GM19397 (cell line): ENCODE measurements at regions not wholly inside any gene's neighbourhood (a gene's known extent, or its start where the extent isn't known, plus 50 kb on each side); places are given as distances from the start of the nearest gene placed in this dataset.
"Not testable (repeated sequence)": the region's sequence is repeated elsewhere in the genome, so short reads cannot be mapped to it uniquely, and the experiment has no call there.

ENCODE experiments used
- ATAC-seq: cut with Tn5 transposase; IDR thresholded peaks from one replicate; pipeline ENCODE4 v1.9.1; 2021; ENCODE audit warnings: mild to moderate bottlenecking, moderate library complexity; ENCODE audit not compliant: unreplicated experiment

DNA sequence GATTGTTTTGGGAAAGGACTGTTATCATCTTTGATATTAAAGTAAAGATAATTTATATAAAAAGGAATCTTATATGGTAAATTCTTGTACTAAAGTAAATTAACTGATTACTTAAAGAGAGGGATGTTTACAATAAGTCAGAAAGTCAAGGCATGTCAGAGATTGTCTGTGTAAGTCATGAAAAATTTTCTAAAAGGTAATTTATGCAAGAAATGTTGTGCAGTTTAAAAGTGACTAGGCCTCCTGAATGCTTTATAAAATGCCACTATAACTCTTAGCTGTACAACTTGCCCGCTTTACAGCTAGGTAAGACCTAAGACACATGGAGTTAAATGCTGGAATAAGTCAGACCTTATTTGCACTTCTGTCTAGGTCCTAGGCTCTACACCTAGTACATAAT lies 692.9 kb downstream of the GBE1 start:
- no peak for ATAC-seq

DNA sequence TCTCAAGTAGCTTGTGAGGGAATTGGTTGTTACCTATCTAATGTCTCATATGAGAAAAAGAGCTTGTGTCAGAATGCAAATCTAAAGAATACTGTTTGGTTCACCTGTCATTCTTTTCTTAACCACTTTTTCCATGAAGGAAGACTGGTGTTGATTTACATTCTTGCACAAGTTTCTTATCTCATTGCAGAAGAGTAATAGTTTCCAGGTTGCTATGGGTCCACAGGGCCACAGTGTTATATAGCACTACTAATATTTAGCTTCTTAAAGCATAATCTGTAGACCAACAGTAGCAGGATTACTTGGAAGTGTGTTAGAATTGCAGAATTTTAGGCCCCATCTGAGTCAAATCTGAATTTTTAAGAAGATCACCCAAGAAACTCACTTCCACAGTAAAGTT lies 697.5 kb downstream of the GBE1 start:
- ATAC-seq = no peak

DNA sequence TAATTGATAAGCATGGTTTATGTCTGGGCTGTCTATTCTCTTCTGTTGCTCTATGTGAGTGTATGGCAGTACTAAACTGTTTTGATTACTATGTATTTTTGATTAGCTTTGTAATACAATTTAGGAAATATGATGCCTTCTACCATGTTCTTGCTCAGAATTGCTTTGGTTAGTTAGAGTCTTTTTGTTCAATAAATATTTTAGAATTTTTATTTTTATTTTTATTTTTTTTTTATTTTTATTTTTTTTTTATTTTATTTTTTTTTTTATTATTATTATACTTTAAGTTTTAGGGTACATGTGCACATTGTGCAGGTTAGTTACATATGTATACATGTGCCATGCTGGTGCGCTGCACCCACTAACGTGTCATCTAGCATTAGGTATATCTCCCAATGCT lies 710.3 kb downstream of the GBE1 start:
- ATAC-seq = not testable (repeated sequence)

DNA sequence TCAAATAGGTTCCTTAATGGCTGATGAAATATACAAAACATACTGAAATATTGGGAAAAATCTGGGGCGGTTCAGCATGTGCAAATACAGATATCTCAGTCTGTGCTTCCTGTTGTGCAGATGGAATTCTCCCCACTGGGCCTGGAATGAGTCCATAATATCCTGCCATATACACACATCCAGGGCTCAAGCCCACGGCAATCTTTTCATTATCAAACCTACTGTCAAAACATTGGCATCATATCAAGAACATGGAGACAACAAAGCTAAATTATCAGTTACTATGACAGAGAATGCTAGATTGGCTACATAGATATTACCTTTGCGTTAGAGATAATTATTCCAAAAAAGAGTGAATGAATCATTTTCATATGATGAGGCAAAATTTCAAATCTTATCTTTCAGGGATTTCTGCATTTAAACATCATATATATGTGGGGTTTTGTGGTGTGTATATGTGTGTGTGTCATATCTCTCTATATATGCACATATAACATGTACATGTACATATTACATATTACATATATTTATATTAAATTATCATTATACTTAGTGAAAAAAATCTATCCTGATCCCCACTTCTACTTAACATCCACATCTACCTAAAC lies 713.3 kb downstream of the GBE1 start:
- ATAC-seq = no peak

DNA sequence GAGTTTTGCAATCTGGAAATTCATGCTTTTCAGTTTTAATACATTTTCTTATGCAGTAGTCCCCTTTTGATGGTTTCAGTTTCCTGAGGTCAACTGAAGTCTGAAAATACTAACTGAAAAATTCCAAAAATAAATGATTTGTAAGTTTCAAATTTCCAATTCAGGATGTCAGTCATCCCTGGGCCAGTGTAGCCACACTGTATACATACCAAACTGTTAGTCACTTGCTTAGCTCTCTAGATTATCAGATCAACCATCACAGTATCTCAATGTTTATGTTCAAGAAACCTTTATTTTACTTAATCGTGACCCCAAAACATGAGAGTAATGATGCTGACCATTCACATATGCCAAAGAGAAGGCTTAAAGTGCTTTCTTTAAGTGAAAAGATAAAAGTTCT lies 715.5 kb downstream of the GBE1 start:
- no peak for ATAC-seq

DNA sequence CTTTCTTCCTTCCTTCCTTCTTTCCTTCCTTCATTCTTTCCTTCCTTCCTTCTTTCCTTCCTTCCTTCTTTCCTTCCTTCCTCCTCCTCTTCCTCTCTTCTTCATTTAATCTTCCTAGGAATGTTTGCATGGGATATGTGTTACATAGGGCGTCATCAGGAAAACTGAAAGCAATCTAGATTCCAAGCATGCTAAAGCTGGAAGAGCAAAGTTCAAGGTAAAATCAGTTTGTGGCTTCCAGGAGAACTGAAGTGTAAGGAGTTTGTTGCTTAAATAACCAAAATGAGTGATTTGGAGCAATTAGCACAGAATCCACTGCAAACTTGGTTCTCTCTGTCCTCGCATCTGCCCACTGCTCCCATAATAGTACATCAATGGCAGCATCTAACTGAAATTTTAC lies 716.2 kb downstream of the GBE1 start:
- no peak for ATAC-seq

DNA sequence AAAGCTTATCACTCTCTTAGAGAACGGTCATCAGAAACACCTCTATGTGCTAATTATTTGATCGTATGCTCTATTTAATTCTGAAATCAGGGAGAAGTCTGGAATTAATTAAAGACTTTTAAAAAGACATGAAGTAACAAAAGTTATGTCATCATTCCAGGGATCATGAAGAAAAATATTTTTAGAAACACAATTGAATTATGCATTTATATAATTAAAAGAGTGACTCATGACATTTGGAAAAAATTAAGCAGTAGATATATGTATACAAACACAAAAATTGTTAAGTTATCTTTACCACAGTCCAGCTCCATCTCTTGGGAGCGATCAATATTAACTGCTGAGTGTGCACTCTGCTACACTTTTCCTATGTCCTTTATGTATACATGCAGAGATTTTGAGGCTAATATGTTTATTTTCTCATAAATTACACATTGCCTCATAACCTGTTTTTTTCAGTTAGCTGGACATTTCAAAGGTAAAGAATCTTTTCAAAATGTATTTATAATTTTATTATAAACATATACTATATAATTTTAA lies 717.7 kb downstream of the GBE1 start:
- ATAC-seq = no peak

DNA sequence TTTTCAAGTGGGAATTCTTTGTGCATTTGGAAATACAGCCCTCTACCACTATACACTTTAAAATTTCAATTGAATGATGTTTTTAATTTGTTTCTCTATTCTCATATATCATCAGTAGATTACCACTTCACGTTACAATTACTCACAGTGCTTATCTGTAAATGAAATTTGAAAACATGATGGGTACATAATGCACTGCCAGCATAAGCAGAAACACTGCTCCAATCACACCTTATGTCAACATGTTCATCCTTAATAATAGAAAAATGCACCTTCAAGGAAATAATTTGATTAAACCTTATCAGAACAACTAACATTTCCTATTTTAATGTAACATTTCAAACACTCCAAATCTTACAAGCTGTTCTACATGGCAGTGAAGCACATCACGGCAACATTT lies 718.4 kb downstream of the GBE1 start:
- ATAC-seq = no peak

DNA sequence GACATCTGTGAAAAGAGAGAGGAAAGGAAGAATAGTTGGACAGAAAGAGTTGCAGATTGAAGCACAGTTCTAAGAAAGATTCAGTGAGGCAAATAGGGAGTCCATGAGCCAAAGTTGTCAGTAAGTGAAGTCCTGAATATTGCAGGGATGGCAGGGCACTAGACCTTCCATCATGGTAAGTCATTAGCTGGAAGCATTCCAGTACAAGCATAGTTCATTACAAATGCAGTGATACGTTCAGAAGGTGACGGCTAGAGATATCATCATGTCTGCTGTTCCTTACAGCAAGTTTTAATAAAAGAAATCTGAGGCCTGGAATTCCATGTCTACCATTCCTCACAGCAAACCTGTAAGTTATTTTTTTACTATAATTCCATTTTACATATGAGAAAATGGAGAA lies 720.1 kb downstream of the GBE1 start:
- no peak for ATAC-seq

DNA sequence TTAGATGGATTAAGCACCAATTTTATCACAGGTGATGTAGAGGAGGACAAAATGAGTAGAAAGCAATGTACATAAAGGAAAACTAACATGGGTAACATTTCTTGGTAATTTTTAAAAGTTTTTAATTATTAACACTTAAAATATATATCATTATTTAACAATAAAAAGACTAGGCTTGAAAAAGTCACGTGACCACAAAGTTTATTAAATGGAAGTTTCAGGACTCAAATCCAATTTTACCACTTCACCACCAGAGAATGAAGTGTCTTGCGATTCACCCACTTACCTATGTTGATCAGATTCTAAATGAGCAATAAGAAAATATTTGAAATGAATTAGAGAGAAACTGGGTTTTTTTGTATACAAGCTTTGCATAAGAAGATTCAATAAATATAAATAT lies 721.3 kb downstream of the GBE1 start:
- ATAC-seq = no peak

DNA sequence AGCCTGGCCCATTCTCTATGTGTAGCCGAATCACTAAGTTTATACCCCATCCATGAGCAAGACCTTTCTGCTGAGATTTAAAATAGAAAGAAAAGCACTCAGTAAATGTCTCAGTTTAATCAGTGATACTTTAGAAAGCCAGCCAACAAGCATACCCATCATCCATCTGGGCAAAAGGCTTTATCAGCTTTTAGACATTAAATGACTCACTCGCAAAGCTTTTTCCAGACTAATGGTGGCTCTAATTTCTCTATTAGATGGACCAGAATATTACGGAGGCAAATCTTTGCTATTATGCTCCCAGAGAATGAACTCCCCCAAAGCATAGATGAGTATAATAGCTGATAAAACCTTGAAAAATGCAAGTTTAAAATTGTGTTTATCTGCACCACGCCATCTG lies 727.8 kb downstream of the GBE1 start:
- no peak for ATAC-seq

DNA sequence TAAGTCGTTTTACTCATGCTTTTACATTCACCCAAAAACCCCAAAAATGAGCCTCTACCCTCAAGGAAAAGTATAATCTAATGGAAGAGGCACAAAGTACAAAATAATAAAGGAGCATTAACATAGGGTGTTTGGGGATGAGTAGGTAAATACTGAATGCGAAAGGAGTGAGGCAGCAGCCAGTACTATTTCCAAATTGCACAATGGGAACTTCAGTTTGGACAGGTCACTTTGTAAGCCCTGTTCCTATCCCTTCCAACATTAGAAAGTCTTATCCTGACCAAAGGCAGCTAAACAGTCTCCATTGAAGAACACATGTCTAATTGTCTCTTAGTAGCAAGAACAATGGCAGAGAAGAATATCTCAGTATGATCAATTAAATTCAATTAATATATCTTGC lies 728.3 kb downstream of the GBE1 start:
- no peak for ATAC-seq

DNA sequence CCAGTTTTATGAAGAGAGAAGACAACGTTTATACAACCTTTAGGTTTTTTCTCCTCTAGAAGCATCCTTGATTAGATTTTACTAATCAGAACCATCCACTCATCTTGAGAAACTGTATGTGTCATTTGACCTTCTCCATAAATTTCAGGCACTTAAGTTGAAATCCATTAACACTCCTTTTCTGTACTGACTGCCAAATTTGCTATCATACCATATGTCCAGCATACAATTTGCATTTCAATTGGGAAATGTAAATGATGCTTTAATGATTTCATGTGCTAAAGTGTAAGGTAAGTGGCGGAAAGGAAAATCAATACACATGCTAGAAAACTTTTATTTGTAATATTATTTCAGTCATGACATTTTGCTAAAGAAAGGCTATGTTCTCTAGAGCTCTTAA lies 731.6 kb downstream of the GBE1 start:
- no peak for ATAC-seq

DNA sequence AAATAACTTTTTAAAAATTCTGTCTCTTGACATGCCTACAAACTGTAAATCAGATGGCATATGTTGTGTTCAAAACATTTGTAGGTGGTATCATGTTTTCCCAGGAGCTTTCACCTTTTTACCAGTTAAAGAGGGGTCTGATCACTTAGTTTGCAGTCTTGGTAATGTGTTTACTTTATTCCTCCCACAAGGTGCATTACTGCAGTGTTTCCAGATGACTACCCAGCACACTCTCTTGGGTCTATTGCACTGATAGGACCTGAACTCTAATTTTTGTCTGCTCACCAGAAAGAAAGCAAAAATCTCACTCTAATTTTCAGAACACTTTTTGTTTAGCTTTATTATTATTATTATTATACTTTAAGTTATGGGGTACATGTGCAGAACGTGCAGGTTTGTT lies 734.1 kb downstream of the GBE1 start:
- ATAC-seq = no peak

DNA sequence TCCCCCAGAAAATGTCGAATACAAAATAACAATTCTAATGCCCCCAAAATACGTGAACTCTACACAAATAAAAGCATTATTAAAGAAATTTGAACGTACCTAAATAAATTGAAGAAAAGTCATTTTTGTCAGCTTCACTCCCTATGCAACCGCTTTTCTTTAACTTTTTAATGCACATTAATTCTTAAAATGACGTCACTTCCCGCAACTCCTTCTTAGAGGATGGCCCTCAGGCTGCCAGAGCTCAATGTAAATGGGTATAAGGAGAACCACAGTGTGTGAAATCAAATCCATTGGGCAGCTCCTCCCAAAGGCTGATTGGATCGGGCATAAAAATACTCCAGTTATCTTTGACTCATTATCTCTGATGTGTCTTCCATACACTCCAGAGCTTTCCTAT lies 736.9 kb downstream of the GBE1 start:
- no peak for ATAC-seq

DNA sequence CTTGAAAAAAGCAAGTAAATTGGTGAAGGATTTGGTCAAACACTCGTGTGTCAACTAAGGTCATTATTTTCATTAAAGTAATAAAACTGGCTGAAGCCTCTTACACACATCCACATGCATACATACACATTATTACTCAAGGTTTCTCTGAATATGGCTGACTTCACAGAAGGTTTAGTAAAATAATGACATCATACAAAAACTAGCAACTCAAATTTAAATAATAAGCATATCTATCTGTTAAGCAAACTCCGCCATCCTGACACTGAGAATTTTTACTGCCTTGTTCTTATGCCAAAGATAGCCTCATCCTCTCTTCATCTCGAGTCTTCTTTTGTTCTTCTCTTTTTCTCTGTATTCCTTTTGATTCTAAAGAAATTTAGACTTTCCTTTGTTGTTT lies 739.1 kb downstream of the GBE1 start:
- ATAC-seq = no peak

DNA sequence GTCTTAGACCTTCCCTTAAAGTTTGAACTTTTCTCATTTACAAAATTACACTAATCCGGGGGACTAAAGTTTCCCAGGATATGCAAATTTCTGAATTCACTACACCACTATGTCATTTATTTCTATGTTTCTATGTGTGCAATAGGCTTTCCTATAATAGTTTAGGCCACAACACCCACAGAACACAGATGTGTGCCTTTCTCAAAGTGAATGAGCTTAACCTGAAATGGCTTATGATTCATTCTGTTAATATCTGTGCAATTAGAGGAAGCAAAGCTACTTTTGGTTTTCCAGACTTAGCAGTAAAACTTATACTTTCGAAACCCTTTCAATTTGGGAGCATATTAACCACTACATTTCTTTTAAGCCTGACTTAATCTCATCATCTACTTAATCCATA lies 748.1 kb downstream of the GBE1 start:
- ATAC-seq = no peak

DNA sequence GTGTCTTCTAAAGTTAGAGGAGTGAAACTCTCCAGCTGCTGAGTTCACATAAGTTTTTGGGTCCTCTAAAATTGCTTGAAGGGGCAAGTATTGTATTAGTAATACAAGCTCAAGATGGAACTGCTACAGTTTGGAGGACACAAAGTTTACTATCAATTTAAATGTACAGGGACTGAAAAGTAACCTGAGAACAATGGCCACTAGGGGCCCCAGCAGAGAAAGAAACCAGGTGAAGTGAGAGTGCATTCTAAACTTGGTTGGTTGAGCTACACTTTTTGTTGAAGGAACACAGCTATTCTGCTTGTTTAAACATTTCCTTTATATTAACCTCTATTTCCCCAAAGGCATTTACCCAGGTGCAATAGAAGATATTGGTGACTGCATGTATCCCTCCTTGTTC lies 755.5 kb downstream of the GBE1 start:
- no peak for ATAC-seq

DNA sequence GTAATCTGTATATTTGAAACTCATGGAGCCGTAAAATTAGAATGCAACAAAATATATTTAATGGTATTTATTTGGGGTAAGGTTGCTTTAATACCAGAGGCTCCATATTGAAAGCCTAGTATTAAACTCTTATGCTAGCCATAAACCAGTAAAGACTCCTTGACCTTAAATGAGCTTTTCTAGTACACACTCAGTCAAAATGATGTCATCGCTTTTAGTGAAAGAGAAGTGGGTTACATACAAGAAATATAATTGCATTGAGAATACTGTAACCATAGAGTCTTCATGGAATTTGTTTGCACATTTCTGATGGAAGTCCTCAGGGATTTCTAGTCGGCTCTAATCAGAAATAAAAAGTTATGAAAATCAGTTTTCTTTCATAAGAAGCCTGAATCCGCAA lies 757.6 kb downstream of the GBE1 start:
- no peak for ATAC-seq

DNA sequence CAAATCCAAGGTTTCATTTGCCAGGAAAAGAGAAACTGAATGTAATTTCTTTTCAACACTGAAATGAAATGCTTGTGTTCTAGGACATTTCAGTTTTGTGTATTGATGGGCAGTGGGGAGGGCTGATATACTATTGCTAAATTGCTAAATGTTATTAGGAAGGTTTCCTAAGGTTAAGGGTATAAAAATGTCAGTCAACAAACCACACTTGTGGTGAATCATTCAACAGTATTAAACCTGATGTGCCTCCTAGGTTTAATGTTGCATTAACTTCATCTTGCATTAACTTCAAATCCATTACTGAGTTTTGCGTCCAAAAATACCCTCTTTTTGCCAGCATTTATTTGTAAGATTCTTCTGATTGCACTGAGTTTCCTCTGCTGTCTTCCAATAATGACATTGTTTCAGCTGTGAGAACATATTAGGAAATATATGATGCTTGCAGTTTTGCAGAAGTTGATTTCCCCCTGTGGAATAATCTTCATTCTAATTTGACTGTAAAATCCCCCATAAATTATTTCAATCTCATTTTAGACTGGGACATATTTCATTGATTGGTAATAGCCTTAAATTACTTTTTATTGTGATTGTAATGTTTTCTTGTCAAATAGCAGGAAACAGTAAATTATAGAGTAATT lies 758.3 kb downstream of the GBE1 start:
- no peak for ATAC-seq

DNA sequence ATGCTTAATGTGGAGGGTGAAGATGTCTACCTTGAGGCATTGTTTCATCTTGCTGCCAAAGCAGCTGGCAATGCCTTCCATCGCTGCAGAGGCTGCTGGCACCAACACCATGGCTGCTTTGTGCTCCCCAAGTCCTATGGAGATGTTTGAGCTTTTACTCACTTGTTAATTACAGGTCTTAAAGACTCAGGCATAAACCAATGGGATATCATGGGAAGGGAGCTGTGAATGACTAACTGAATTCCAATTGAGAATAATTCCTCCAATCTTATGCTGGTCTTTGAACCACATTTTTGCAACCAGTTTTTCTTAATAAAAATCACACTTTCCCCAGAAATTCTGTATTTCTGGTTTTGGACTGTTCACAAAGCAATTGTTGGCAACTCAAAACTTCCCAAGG lies 762.0 kb downstream of the GBE1 start:
- no peak for ATAC-seq

DNA sequence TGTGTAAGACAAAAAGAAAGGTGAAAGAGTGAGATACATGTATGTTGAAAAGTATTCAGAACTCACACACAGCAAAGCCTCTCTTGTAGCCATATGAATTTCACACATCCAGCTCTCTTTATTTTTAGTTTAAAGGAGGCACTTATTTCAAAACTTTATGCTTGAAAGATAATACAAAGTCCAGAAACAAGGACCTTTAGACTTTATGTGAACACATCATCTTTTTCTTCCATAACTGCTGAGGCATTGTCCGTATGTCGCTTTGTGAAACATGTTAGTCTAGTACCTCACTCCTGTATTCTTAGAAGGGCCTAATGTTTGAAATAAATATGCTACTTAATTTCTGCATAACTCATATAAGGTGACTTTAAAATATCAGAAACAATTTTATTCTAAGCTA lies 763.4 kb downstream of the GBE1 start:
- no peak for ATAC-seq

DNA sequence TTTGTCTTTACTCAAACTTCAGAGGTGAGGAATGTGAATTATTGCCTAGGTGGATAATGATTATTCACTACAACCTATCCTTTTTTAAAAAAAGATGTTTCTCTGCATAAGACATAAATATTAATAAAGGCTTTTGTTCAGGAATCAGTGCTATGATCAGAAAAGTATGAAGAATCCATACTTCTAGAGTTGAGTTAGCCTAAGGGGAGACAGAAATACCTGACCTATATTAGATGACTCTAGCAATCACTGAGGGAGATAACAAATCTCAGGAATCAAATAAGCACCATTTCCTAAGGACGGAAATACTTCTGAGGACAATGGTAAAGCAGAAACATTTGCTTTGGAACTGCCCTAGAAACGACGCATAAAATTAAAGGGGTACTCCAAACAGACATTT lies 763.8 kb downstream of the GBE1 start:
- no peak for ATAC-seq
